ENCODE measurements at regions not wholly inside any gene's neighbourhood (a gene's known extent, or its start where the extent isn't known, plus 50 kb on each side); places are given as distances from the start of the nearest gene placed in this dataset.

GRCh38 chr9:16126042-16126441 lies 573.2 kb downstream of the CCDC171 start:
- Histone ChIP-seq H3K4me1 (ENCODE audit: insufficient read depth, low read length, severe bottlenecking) (no peaks in the 10 kb centered on the region), H3K27me3 (ENCODE audit: insufficient read depth, low read length) (no peaks in the 10 kb centered on the region), H3K4me3 (ENCODE audit: low read depth, low read length, poor library complexity, severe bottlenecking) (no peak overlapping the region), H3K79me2 (ENCODE audit: insufficient read depth, low read length) (no peaks in the 10 kb centered on the region), H3K27ac (ENCODE audit: low read depth, low read length, poor library complexity, severe bottlenecking) (no peak overlapping the region), H3K4me2 (ENCODE audit: low read length) (no peak overlapping the region), H3K36me3 (ENCODE audit: insufficient read depth, low read length) (no peaks in the 10 kb centered on the region), H3K9ac (ENCODE audit: low read length) (no peak overlapping the region), H3K9me2 (ENCODE audit: low read depth, low read length) (no peaks in the 10 kb centered on the region), H4K20me1 (ENCODE audit: insufficient read depth, low read length) (no peaks in the 10 kb centered on the region), H2AFZ (ENCODE audit: low read length) (no peak overlapping the region), H3F3A (ENCODE audit: insufficient read depth, low read length) (no peaks in the 10 kb centered on the region), H3K9me3 (ENCODE audit: low read length) (no peaks in the 10 kb centered on the region)
- no peak for TF ChIP-seq CTCF (IDR thresholded peaks at IDR 0.05; ENCODE audit: low read length)
- no peak for TF ChIP-seq EZH2 (IDR thresholded peaks at IDR 0.05; ENCODE audit: borderline replicate concordance, low read length)

- no peaks in the 10 kb centered on the region for H3K4me1 ChIP-seq (ENCODE audit: insufficient read depth, low read length, severe bottlenecking)
- no peak overlapping the region for H2AFZ ChIP-seq (ENCODE audit: low read length)
- no peak overlapping the region for H3K9ac ChIP-seq (ENCODE audit: low read length)
- TF ChIP-seq EZH2 (IDR thresholded peaks at IDR 0.05; ENCODE audit: borderline replicate concordance, low read length) (no peak), CTCF (IDR thresholded peaks at IDR 0.05; ENCODE audit: low read length) (no peak)
- no peak overlapping the region for H3K4me2 ChIP-seq (ENCODE audit: low read length)
- no peaks in the 10 kb centered on the region for H3K79me2 ChIP-seq (ENCODE audit: insufficient read depth, low read length)
- H3K4me3 ChIP-seq (ENCODE audit: low read depth, low read length, poor library complexity, severe bottlenecking): no peak overlapping the region
- no peaks in the 10 kb centered on the region for H3K9me2 ChIP-seq (ENCODE audit: low read depth, low read length)
- no peaks in the 10 kb centered on the region for H3K36me3 ChIP-seq (ENCODE audit: insufficient read depth, low read length)
- H3K27ac ChIP-seq (ENCODE audit: low read depth, low read length, poor library complexity, severe bottlenecking): no peak overlapping the region
- no peaks in the 10 kb centered on the region for H4K20me1 ChIP-seq (ENCODE audit: insufficient read depth, low read length)
- no peaks in the 10 kb centered on the region for H3F3A ChIP-seq (ENCODE audit: insufficient read depth, low read length)
- no peaks in the 10 kb centered on the region for H3K9me3 ChIP-seq (ENCODE audit: low read length)
- H3K27me3 ChIP-seq (ENCODE audit: insufficient read depth, low read length): no peaks in the 10 kb centered on the region
Measured at GRCh38 chr9:16128003-16128402, 575.2 kb downstream of the CCDC171 start.

- H3K4me3 ChIP-seq (ENCODE audit: low read depth, low read length, poor library complexity, severe bottlenecking): no peak overlapping the region
- no peak for TF ChIP-seq CTCF (IDR thresholded peaks at IDR 0.05; ENCODE audit: low read length)
- no peak for TF ChIP-seq EZH2 (IDR thresholded peaks at IDR 0.05; ENCODE audit: borderline replicate concordance, low read length)
Measured at GRCh38 chr9:16131264-16131663, 578.4 kb downstream of the CCDC171 start.

More at GRCh38 chr9:16131264-16131663, 578.4 kb downstream of the CCDC171 start:
- Histone ChIP-seq H3K9me3 (ENCODE audit: low read length) (no peaks in the 10 kb centered on the region), H3K9ac (ENCODE audit: low read length) (no peak overlapping the region), H3K4me2 (ENCODE audit: low read length) (no peak overlapping the region), H3K79me2 (ENCODE audit: insufficient read depth, low read length) (no peaks in the 10 kb centered on the region), H3K9me2 (ENCODE audit: low read depth, low read length) (no peaks in the 10 kb centered on the region), H3K27me3 (ENCODE audit: insufficient read depth, low read length) (no peaks in the 10 kb centered on the region), H4K20me1 (ENCODE audit: insufficient read depth, low read length) (no peaks in the 10 kb centered on the region), H3K27ac (ENCODE audit: low read depth, low read length, poor library complexity, severe bottlenecking) (no peak overlapping the region), H2AFZ (ENCODE audit: low read length) (no peak overlapping the region), H3K4me1 (ENCODE audit: insufficient read depth, low read length, severe bottlenecking) (no peaks in the 10 kb centered on the region), H3K36me3 (ENCODE audit: insufficient read depth, low read length) (no peaks in the 10 kb centered on the region), H3F3A (ENCODE audit: insufficient read depth, low read length) (no peaks in the 10 kb centered on the region)

Measured in OCI-LY1 (cell line).